H1 (cell line): ENCODE measurements at regions not wholly inside any gene's neighbourhood (a gene's known extent, or its start where the extent isn't known, plus 50 kb on each side); places are given as distances from the start of the nearest gene placed in this dataset.

Source experiments
- CTCF ChIA-PET: fragments of 300-600 bp; sonication (Branson Sonifier 250); formaldehyde crosslinking; loops from one replicate; lab custom pipeline; 2021; ENCODE audit not compliant: partially characterized antibody; lab: Charles Lee
- POLR2A ChIA-PET: fragments of 300-600 bp; sonication (Branson Sonifier 250); formaldehyde crosslinking; loops from one replicate; lab custom pipeline; 2021; ENCODE audit warnings: inconsistent platforms; ENCODE audit not compliant: partially characterized antibody; lab: Charles Lee
- DNase-seq, 2 experiments: peaks; one replicate each; pipeline versions ENCODE4 v3.0.0 to v3.0.0-alpha.2; 2010 to 2022; ENCODE audit warnings: low spot score in 2 of 2, low read depth in 1 of 2, mixed read lengths in 1 of 2
- FAIRE-seq: peaks from 2 replicates; lab custom pipeline; 2011; peaks lifted over from hg19 to GRCh38; lab: Jason Lieb, UNC
- H2AFZ ChIP-seq: 2 replicates; pipeline ENCODE4 v1.8.1; 2012; ENCODE audit warnings: low read length, inconsistent platforms
- H2AK5ac ChIP-seq: 2 replicates; pipeline ENCODE4 v1.6.1; 2013; ENCODE audit warnings: low read depth, low read length
- H2BK120ac ChIP-seq: replicated peaks from 2 replicates; pipeline ENCODE3; 2013; ENCODE audit warnings: low read depth, low read length, inconsistent platforms
- H2BK12ac ChIP-seq: 2 replicates; pipeline ENCODE4 v1.6.1; 2013; ENCODE audit warnings: low read depth, low read length
- H2BK15ac ChIP-seq: 2 replicates; pipeline ENCODE4 v1.6.1; 2013; ENCODE audit warnings: low read length
- H2BK20ac ChIP-seq: 2 replicates; pipeline ENCODE4 v1.6.1; 2013; ENCODE audit warnings: low read length
- H2BK5ac ChIP-seq: 2 replicates; pipeline ENCODE4 v1.6.1; 2013; ENCODE audit warnings: low read depth, low read length
- H3K14ac ChIP-seq: 2 replicates; pipeline ENCODE4 v1.6.1; 2013; ENCODE audit warnings: inconsistent platforms; ENCODE audit not compliant: insufficient read length
- H3K18ac ChIP-seq: 2 replicates; pipeline ENCODE4 v1.6.1; 2013; ENCODE audit warnings: low read length; ENCODE audit errors: extremely low read depth
- H3K23ac ChIP-seq: 2 replicates; pipeline ENCODE4 v1.6.1; 2013; ENCODE audit warnings: inconsistent platforms; ENCODE audit not compliant: insufficient read length
- H3K23me2 ChIP-seq: 2 replicates; pipeline ENCODE4 v1.6.1; 2013; ENCODE audit warnings: low read depth, low read length
- H3K27ac ChIP-seq: 2 replicates; pipeline ENCODE4 v1.6.1; 2011; ENCODE audit warnings: low read depth, low read length, inconsistent platforms
- H3K27me3 ChIP-seq, 4 experiments: replicated peaks in 1 of 4; 1 replicate in 1 of 4; 2 replicates in 3 of 4; pipeline versions ENCODE4 v1.6.1 to v1.8.1; 2011 to 2013; ENCODE audit warnings: low read length in 3 of 4, mild to moderate bottlenecking in 3 of 4, inconsistent platforms in 2 of 4, mixed read lengths in 2 of 4, moderate library complexity in 1 of 4; ENCODE audit not compliant: control insufficient read depth in 3 of 4, insufficient read depth in 3 of 4; ENCODE audit errors: extremely low read depth in 1 of 4
- H3K36me3 ChIP-seq, 4 experiments: 2 replicates each; pipeline versions ENCODE4 v1.6.1 to v1.8.1; 2011 to 2013; ENCODE audit warnings: mild to moderate bottlenecking in 4 of 4, low read length in 3 of 4, moderate library complexity in 2 of 4, control low read depth in 1 of 4, inconsistent platforms in 1 of 4; ENCODE audit not compliant: insufficient read depth in 4 of 4, control insufficient read depth in 2 of 4
- H3K4ac ChIP-seq: replicated peaks from 2 replicates; pipeline ENCODE3; 2013; ENCODE audit warnings: low read length, low read depth, mixed read lengths, inconsistent platforms; ENCODE audit not compliant: insufficient read length
- H3K4me1 ChIP-seq, 4 experiments: replicated peaks in 1 of 4; 1 replicate in 1 of 4; 2 replicates in 3 of 4; pipeline versions ENCODE4 v1.6.1 to v1.8.1; 2011 to 2013; ENCODE audit warnings: low read length in 3 of 4, inconsistent platforms in 2 of 4, mixed read lengths in 1 of 4; ENCODE audit not compliant: insufficient read depth in 4 of 4, control insufficient read depth in 3 of 4
- H3K4me2 ChIP-seq, 2 experiments: 2 replicates each; pipeline versions ENCODE4 v1.6.1 to v1.8.1; 2011 to 2013; ENCODE audit warnings: low read depth in 2 of 2, low read length in 2 of 2, control low read depth in 1 of 2, inconsistent platforms in 1 of 2, mild to moderate bottlenecking in 1 of 2; ENCODE audit not compliant: insufficient read depth in 1 of 2
- H3K4me3 ChIP-seq, 4 experiments: fragments of 200-600, 300-600 bp in 1 of 4; sonication (generic), shearing (Covaris generic), sonication (Bioruptor Twin) in 1 of 4; 2 replicates each; pipeline versions ENCODE4 v1.5.1 to v1.8.1; 2011 to 2016; ENCODE audit warnings: low read length in 4 of 4, low read depth in 3 of 4, control low read depth in 2 of 4, inconsistent platforms in 2 of 4, mild to moderate bottlenecking in 2 of 4, mixed read lengths in 1 of 4, moderate library complexity in 1 of 4; ENCODE audit not compliant: insufficient read depth in 2 of 4; ENCODE audit errors: extremely low read depth in 1 of 4
- H3K56ac ChIP-seq: replicated peaks from 2 replicates; pipeline ENCODE3; 2013; ENCODE audit warnings: low read depth, mild to moderate bottlenecking, mixed read lengths, low read length, inconsistent platforms; ENCODE audit not compliant: insufficient read length
- H3K79me1 ChIP-seq: 2 replicates; pipeline ENCODE4 v1.6.1; 2013; ENCODE audit warnings: low read depth, low read length, control low read depth
- H3K79me2 ChIP-seq, 2 experiments: 2 replicates each; pipeline versions ENCODE4 v1.6.1 to v1.8.1; 2012 to 2013; ENCODE audit warnings: low read length in 2 of 2, mild to moderate bottlenecking in 2 of 2, inconsistent platforms in 1 of 2; ENCODE audit not compliant: insufficient read depth in 2 of 2, control insufficient read depth in 1 of 2
- H3K9ac ChIP-seq, 4 experiments: replicated peaks in 1 of 4; 1 replicate in 1 of 4; 2 replicates in 3 of 4; pipeline versions ENCODE4 v1.6.1 to v1.8.1; 2011 to 2013; ENCODE audit warnings: low read depth in 3 of 4, low read length in 3 of 4, control low read depth in 2 of 4, mild to moderate bottlenecking in 2 of 4, moderate library complexity in 2 of 4, inconsistent platforms in 1 of 4; ENCODE audit errors: extremely low read depth in 1 of 4
- H3K9me3 ChIP-seq, 2 experiments: 2 replicates each; pipeline versions ENCODE4 v1.6.1 to v1.8.1; 2012 to 2013; ENCODE audit warnings: mild to moderate bottlenecking in 2 of 2, moderate library complexity in 2 of 2, control low read depth in 1 of 2, inconsistent platforms in 1 of 2, low read depth in 1 of 2, low read length in 1 of 2, mixed read lengths in 1 of 2; ENCODE audit not compliant: insufficient read depth in 2 of 2
- H4K20me1 ChIP-seq, 2 experiments: replicated peaks in 1 of 2; 2 replicates each; pipeline versions ENCODE3 to v1.8.1; 2011 to 2013; ENCODE audit warnings: inconsistent platforms in 2 of 2, low read length in 2 of 2, mild to moderate bottlenecking in 1 of 2; ENCODE audit not compliant: insufficient read depth in 2 of 2, control insufficient read depth in 1 of 2
- H4K5ac ChIP-seq: 2 replicates; pipeline ENCODE4 v1.6.1; 2013; ENCODE audit warnings: low read length, low read depth, mixed read lengths, inconsistent platforms; ENCODE audit not compliant: insufficient read length
- H4K8ac ChIP-seq: 2 replicates; pipeline ENCODE4 v1.8.0; 2013; ENCODE audit warnings: mild to moderate bottlenecking, moderate library complexity, low read length, inconsistent platforms; ENCODE audit not compliant: insufficient read depth; ENCODE audit errors: extremely low read depth
- H4K91ac ChIP-seq: replicated peaks from 2 replicates; pipeline ENCODE3; 2013; ENCODE audit warnings: low read length, mixed read lengths, inconsistent platforms; ENCODE audit not compliant: insufficient read length
- ATF3 ChIP-seq: IDR thresholded peaks from 2 replicates; pipeline ENCODE4 v1.6.1; 2011; ENCODE audit warnings: low read depth, mild to moderate bottlenecking, low read length; ENCODE audit not compliant: insufficient read depth
- TEAD4 ChIP-seq: IDR thresholded peaks from 2 replicates; pipeline ENCODE4 v1.6.1; 2012; ENCODE audit warnings: low read depth, low read length, inconsistent platforms, mixed read lengths
- WGBS, 2 experiments: shearing (Covaris generic) in 1 of 2; methylation state at CpG; one replicate each; pipeline versions ENCODE4 v1.1.6 to v1.1.7; 2013 to 2015; ENCODE audit warnings: low lambda C conversion rate in 2 of 2, mixed read lengths in 2 of 2, inconsistent platforms in 1 of 2, low coverage in 1 of 2, missing lambda C conversion rate in 1 of 2; ENCODE audit not compliant: insufficient replicate concordance in 2 of 2, insufficient coverage in 1 of 2, insufficient read length in 1 of 2; ENCODE audit errors: extremely low coverage in 1 of 2, missing lambda C conversion rate in 1 of 2; 5-methylcytosine and 5-hydroxymethylcytosine counted together

- no peak overlapping the region for H2BK120ac ChIP-seq
These were observed 75.8 kb upstream of the ATP6AP2 start for GRCh38 chrX:40504801-40505605.

More at GRCh38 chrX:40504801-40505605, 75.8 kb upstream of the ATP6AP2 start:
- Histone ChIP-seq H3K18ac (0 out of 2 replicates have a peak overlapping the region, but pooled peaks have one; percentile 48), H3K4me2 (0 out of 4 replicates have a peak overlapping the region, but pooled peaks of 1 of the 2 experiments have one; percentile 3), H4K20me1 (no peaks in the 10 kb centered on the region), H2BK15ac (no peak overlapping the region), H3K9ac (no peak overlapping the region), H3K27me3 (no peaks in the 10 kb centered on the region), H4K91ac (no peak overlapping the region), H2AFZ (no peak overlapping the region), H3K36me3 (no peaks in the 10 kb centered on the region), H4K5ac (peak overlapping the region; percentile 36), H2BK5ac (peak overlapping the region; percentile 66; the same call in 1 of the 2 replicates), H3K79me2 (no peaks in the 10 kb centered on the region), H3K79me1 (no peaks in the 10 kb centered on the region), H2BK20ac (no peak overlapping the region), H3K27ac (no peak overlapping the region), H3K14ac (no peak overlapping the region), H3K4me1 (peaks cover 0 to 9% (median 2%) of the 10 kb centered on the region in 4 experiments; a peak in 4 of 7 replicates), H3K23ac (no peak overlapping the region), H3K4me3 (no peak overlapping the region), H2AK5ac (no peak overlapping the region), H3K9me3 (no peaks in the 10 kb centered on the region), H3K23me2 (no peaks in the 10 kb centered on the region), H2BK12ac (peak overlapping the region; percentile 80; the same call in 1 of the 2 replicates), H4K8ac (no peak overlapping the region), H3K4ac (no peak overlapping the region), H3K56ac (no peak overlapping the region)
- CTCF ChIA-PET, result interaction anchor here (1.1 kb wide), 1 partner anchor 39 kb away, joined by 3 read pairs; no protein-coding TSS in a partner anchor
- TF ChIP-seq ATF3 (no peak), TEAD4 (peak; percentile 73)
- WGBS, 2 experiments, result 47% methylated on average over 5 of the region's 5 CpGs; no CpG with 5 or more reads in 1 of the 2 experiments
- POLR2A ChIA-PET, result no interaction called here
- FAIRE-seq (peak; percentile 24), DNase-seq (no peak)
